ENCODE measurements at regions not wholly inside any gene's neighbourhood (a gene's known extent, or its start where the extent isn't known, plus 50 kb on each side); places are given as distances from the start of the nearest gene placed in this dataset.

DNA sequence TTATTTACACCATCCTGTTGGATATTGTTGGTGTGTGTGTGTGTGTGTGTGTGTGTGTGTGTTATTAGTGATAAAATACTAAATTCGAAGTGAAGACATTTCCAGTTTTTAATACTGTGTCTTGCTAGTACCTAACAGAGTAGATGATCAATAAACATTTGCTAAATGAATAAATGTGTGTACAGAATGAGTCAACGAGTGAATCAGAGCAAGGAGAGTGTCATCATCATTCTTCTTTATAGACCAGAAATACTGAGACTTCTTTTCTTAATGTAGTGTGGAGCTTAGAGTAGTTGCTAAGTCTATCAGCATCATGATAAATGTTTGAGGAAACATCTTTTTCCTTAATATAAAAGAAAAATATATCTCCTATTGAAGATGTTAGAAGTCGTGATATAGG is 169.7 kb upstream of the SATB2 start:
- no peak for DNase-seq (ENCODE audit: low spot score)

DNA sequence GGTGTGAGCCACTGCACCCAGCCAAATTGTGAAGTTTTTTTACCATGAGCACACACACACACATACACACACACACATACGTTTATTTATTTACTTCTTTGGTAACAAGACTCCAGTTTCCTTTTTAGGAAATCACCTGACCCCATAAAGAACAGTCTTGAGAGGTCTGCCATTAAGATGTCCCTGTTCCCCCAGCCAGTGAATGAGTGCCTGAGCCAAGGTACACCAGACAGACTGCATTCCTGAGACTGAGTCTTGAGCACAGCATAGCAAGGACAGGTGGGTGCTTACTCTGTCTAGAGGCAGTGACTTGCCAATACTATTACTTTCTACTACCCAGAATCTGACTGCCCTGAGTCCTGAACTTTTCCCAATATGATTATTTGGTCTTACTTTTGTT is 167.2 kb upstream of the SATB2 start:
- no peak for DNase-seq (ENCODE audit: low spot score)

DNA sequence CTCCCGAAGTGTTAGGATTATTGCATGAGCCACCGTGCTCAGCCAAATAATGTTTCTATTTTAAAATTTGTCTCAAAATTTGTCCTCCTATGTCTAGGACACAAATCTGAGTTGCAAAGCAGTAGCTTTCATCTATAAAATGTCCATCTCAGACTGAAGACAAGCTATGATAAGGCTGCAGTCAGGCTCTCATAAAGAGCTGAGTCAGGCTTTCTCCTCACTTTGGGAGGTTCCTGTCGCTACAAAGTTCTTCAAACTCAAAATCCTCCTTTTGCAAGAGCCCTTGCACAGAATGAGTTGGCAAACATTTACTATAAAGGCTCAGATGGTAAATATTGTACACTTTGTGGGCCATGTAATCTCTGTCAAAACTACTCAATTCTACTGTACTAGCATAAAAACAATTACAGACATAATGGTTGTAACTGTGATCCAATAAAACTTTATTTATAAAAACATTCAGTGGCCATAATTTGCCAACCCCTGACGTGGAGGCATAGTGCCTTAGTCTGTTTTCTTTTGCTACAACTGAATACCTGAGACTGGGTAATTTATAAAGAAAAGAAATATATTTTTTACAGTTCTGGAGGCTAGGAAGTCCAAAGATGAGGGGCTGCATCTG is 154.9 kb upstream of the SATB2 start:
- no peak for DNase-seq (ENCODE audit: low spot score)

DNA sequence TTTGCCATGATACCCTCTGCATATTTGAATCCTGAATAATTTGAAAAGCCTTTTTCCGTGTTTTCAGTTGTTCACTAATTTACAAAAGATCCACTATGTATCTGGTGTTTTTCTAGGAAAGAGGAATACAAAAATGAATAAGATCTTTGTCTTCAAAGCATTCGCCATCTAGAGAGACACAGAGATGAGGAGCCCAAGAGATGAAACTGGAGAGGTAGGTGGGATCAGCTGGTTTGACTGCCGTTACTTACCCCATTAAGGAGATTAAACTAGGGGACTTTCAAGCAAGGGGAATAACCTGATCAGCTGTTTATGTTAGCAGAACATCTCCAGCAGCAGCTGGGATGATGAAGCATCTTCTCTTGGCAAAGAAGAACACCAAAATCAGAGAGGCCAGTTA is 150.2 kb upstream of the SATB2 start:
- DNase-seq (ENCODE audit: low spot score): no peak

DNA sequence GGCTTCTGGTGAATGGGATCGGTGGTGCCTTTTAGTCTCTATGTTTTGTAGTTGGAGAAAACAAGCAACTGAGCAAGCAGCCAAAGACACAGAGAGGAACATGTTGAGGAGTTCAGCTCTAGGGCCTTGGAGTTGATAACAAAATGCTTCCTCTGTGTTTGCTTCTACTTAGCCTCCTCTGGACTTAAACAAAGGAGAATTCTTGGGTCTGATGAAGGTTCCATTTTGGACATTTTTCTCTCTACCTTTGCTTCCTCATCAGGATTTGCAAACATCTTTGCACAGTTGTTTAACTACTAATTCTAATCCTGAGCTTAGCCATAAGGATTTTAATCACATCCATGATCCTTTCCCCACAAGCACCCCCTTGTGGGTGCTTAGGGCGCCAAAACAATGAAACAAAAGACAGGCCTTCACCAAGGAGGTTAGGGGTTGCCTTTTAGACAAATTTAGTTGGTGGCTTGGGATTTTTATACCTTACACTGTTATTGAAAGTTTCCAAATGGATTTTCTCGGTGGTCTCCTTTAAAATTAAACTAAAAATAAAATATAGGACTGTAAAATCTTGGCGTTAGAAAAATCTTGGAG is 148.5 kb upstream of the SATB2 start:
- no peak for DNase-seq (ENCODE audit: low spot score)

DNA sequence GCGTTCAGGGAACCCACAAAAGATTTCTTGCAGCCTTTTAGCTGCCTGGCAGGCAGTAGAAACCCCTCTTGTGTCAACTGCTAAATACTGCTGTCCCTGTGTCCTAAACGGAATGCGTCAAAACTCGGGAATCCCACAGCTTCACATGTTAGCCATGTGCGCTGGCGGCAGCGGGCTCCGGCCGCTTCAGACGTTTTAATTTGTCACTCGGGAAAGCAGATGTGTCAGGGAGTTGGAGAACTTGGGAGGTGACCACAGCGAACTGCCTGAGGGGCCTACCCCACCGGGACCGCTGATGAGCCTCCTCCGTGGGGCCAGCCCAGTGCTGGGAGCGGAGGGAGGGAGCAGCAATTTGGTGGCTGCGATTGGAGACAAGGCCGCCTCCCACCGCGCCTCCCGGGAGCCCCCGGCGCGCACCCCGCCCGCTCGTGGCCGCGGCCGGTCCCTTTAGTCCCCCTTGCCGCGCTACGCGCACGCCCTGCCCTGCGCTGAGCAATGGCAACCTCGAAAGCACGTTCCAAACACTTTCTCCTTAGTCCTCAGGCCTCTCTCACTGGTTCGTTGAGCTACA is 146.1 kb upstream of the SATB2 start:
- no peak for DNase-seq (ENCODE audit: low spot score)

DNA sequence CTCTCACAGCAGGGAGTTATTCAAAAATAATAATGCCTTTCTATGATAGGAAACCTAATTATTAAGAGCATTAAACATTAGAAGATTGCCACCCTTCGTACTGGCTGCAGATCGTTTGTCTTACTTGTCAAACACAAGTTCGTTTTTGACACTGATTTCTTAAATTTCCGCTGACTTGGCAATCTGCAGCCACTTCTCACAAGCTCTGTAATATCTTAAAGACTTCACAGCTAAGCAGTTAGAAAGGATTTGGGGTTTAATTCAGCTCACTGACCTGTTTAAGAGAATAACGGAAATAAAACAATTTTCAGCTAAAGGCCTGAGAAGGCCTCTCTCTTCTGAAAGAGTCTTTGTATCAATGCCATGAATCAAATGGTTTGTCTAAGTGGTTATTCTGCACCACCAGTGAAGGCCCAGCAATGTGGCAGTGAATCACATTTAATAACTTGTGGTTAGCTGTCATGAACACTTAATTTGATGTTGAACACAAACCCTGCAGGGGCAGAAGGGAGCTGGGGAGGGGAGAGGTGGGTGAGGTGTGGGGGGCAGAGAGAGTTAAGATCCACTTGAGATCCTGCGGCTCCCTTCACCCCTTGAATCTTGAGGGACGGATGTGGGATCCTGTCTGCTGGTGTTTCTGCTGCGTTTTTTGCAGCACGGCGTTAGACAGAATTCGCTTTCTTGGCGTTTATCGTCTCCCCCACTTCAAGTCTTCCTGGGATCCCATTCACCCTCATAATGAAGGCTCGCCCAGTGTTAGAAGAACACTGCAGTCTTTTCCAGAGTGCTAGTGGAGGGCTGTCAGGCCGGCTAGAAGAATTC is 145.4 kb upstream of the SATB2 start:
- no peak for DNase-seq (ENCODE audit: low spot score)

DNA sequence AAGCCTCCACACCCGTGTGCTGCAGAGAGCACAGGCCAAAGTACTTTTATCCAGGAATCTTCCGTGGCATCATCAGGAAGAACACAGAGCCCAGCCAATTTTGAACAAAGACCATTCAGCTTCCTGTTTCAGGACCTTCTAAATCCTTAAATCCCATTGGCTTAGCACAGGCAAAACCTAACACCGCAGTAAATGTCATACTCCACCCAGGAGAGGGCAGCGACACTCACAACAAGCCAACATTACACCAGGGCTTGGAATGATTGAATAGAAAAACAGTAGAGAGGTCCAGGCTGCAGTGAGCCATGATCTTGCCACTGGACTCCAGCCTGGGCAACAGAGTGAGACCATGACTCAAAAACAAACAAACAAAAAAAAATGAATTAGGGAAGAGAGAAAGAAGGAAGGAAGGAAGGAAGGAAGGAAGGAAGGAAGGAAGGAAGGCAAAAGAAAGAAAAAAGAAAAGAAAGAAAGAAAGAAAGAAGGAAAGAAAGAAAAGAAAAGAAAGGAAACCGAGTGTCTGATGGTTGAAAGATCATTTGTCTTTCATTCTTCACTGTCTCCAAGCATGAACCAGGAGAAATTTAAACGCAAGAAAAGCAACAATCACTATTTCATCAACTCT is 144.6 kb upstream of the SATB2 start:
- no peak for DNase-seq (ENCODE audit: low spot score)

DNA sequence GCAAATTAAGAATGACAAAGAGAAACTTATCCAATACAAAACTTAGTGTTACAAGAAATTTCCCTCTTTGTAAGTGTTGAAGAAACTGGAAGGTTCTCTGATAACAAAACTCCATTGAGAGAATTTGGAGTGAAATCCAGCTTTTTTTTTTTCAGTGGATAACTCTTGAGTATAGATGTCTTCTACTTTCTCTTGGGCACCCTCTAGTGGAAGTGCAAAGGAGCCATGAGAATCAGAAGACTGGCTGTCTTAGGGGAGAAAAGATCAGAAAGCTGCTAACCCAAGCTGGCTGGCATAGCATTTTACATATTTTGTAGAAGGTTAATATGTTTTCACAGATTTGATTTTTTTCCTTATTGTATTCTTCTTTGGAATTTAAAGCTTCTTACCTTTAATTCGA is 138.8 kb upstream of the SATB2 start:
- DNase-seq (ENCODE audit: low spot score): no peak

DNA sequence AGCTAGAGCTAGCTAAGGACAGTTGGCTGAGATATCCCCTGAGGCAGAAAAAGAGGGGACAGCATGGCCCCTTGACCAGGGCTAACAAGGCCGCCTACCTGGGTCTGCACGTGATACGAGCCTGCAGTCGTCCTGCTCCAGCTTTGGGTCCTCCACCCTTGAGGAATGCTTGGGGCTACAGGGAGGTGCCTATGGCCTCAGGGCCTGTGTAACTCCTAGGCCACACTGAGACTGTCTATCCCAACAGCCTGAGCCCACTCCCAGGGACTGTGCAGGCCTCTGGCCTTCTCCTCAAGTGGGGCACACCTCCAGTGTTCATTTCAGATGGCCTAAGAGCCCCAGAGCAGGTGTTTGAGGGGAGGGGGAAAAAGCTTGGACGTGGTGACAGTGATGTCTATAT is 136.7 kb upstream of the SATB2 start:
- no peak for DNase-seq (ENCODE audit: low spot score)

DNA sequence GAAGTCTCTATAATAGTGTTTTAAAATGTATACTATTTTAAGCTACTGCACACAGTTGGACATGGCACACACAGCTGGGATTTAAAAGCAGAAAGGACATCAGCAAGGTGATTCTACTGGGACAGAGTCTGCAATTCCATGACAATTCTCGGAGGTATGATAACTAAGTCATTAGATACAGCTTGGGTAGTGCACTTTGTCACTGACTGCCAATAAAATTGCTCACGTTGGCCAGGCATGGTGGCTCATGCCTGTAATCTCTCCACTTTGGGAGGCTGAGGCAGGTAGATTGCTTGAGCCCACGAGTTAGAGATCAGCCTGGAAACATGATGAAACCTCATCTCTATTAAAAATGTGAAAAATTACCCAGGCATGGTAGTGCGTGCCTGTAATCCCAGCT is 134.1 kb upstream of the SATB2 start:
- DNase-seq (ENCODE audit: low spot score): no peak

DNA sequence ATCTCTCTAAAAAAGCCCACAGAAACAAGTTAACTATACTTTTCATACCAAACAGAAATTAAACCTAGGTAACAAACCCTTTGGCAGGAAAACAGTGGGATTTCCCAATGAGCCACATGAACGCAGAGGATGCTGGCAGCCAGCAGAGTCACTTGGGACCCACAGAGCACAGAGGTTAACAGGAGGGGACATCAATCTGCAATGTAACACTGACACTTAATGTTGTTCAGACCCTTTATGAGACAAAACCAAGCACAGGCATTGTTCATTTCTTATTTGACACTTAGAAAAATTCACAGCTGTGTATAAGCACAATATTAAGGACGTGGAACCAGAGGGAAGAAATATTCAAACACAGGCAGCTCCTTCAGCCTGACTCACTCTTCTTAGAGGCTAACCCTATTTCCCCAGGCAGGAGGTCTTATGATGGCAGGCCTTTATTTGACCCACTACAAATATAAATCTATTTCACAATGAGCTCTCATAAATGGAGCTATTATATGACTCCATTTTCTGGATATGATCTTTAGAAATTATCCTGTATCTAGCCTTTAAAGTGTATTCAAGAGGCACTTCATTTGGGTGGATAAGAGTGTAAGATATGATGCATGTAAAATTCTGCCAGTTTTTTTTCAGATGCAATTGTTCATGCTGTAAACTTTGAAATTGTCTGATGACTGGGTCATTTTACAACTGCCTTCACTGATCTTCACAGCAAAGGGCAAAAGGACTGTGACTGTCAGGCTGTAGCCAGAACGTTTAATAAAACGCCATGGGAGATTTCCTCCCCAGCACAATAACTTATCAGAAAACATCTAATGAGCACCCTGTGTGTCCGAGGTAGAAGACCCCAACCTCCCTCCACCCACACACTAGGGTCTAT is 132.8 kb upstream of the SATB2 start:
- DNase-seq (ENCODE audit: low spot score): no peak

DNA sequence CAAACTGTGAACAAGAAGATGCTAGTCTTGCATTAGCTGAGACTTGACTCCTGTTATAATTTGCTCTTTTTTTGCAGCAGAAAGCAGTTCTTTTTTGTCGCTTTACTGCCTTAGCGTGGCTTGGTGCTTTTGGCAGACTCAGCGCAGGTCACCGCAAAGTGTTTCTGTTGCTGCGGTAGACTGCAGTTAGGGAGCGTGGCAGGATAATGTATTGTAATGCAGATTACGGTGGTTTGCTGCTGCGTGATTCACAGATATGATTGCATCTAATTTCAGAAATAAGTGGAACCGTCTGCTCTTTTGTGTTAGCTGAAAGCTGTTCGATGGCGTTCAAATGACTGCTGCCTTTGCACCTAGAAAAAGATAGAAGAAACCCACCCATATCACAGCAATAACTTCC is 131.6 kb upstream of the SATB2 start:
- no peak for DNase-seq (ENCODE audit: low spot score)

DNA sequence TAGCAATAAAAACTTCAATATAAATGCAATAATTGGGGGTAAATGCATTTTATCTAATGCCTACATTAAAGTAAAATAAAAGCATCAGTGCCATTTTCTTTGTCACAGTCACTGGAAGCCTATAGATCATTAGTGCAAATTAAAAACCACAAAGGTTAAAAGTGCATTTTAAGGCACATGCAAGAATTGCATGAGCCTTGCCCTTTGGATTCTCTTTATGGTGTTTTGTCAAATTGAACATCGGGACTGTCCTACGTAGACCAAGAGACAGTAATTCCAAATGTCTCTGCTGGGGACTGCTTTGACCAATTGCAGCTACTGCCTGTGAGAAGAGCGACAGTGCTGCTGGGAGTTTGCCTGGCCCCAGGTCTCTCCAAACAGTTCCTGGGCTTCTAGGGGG is 130.3 kb upstream of the SATB2 start:
- DNase-seq (ENCODE audit: low spot score): no peak

DNA sequence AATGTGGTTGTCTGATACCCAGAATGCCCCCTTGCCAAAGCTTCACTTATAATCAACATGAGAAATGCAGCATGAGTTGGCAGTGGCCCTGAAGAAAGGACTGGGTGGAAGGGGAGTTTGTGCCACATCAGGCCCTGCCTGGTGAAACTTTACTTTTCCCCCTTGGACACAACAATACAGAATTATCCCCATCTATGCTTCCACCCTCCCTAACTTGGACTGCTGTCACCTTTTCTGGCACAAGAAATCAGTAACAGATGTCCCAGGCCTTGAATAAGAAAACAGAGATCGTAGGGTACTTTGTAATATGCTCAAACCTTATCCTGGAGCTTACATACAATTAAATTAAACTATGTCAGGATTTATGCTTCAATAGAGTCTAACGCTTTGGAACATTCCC is 128.9 kb upstream of the SATB2 start:
- DNase-seq (ENCODE audit: low spot score): no peak

DNA sequence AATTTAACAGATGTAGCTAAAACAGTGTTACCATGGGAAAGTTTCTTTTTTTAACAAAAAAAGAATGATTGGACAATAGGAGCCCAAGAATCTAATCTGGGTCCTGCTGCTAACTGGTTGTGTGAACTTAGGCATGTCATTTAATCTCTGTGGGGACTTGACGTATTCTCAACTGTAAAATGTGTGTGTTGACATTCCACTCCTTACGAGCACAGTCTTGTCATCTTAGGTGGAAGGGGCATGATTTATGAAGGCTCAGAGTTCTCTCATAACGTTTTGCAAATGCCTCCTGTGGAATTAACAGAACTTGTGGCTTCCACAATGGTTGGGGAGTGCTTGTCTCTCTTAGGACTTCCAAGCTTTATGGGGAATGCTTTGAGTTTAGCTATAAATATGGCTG is 125.9 kb upstream of the SATB2 start:
- no peak for DNase-seq (ENCODE audit: low spot score)

DNA sequence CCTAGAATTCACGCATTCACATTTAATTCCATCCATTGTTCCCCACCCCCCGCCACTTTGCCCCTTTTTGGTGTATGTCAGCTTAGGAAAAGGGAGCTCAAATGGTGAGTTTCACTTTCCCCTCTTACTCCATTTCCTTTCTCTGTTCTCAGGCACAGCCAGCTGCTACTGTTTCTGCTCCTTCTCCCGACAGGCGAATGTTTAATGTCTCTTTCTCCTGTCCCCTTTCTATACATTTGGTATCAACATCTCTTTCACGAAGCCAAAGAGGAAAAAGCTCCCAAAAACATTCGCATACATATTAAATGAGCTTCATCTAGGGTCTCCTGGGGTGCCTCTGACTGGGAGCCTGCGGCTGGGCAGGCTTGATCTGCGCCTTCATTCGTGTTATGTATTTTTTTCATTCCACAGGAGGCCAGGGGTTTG is 124.2 kb upstream of the SATB2 start:
- no peak for DNase-seq (ENCODE audit: low spot score)

DNA sequence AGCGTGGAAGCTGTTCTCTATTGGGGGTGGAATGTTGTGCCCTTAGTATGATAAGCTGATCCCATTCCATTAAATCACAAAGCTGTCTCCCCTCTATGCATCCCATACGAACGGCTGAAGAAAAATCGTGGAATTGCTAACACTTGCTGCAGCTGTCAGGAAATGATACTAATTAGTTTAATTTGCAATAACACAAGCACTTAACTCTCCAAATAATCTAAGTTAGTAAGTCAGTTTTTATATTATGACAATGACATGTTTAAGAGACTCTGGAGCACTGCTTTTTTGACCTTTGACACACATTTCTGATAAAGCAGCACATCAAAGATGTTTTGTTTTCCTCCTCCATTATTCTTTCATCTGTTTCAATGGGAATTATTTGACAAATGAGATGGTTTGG is 123.7 kb upstream of the SATB2 start:
- no peak for DNase-seq (ENCODE audit: low spot score)

DNA sequence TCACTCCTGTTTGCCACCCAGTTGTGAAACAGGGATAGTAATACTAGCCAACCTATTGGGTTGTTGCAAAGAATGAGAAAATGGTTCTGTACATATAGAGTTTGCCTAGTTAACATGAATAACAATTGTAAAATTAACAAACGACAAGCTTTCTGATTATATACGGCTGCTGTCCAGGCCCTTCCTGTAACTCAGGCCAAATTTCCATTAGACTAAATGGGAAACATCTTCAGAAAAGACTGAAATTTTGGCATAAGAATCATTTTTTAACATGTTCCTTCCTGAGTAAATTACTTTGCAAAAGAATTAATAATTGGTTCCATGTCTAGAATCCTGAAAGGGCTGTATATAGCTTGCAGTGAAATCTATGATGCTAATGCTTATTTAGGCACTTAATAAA is 117.7 kb upstream of the SATB2 start:
- DNase-seq (ENCODE audit: low spot score): no peak

DNA sequence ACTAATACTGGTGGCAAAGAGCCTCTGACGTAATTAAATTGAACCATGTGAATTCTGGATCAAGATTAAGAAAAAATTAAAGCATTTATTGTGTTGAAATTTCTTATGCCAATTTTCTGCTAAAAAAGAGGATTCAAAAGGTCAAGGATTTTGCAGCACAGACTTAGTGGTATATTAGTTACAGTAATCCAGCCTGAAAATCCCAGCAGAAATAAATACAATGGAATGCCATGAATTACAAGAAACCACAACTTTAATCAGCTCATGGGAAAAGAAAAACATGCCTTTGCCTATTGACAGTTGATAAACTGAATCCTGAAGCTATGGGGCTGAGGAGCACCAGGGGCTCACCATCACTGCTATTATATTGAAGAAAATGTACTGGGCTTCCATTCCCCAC is 114.8 kb upstream of the SATB2 start:
- DNase-seq (ENCODE audit: low spot score): no peak

DNA sequence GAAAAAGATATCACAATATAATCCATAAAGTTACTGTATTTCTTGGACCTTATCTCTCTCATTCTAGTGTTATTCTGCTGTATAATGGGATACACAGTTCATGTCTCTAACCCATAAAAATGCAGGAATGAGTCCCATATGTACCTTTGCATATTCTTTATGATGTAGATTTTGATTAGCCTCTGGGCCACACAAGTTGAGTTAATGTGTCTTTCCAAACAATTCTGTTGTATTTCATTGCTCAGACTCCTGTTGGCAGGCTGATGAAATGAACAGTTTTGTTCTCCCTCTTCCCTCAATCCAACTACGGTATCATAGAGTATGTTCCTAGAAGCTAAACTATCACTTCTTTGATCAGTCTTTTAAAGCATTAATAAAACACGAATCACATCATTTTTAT is 113.2 kb upstream of the SATB2 start:
- DNase-seq (ENCODE audit: low spot score): no peak

DNA sequence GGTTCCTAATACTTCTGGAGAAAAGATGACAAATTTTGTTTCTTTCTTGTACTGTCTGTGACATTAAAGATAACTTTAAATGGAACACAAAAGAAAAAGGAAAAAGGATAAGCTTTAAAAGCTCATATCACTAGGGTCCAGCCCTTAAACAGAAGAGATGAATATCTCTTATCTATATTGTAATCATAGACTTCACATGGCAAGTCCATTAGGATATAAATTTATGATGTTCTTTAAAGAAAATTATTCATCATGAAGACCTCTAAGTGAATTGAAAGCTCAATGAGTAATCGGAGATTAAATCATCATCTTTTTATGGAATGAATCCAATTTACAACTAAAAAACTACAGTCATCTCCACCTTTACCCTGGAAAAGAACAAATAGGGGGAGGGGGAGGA is 111.6 kb upstream of the SATB2 start:
- DNase-seq (ENCODE audit: low spot score): no peak
